Kidney epithelial cell (primary cell): ENCODE measurements at regions not wholly inside any gene's neighbourhood (a gene's known extent, or its start where the extent isn't known, plus 50 kb on each side); places are given as distances from the start of the nearest gene placed in this dataset.

ENCODE experiments used
- DNase-seq: peaks from one replicate; pipeline ENCODE4 v3.0.0-alpha.2; 2010; ENCODE audit warnings: low read depth
- H3K27me3 ChIP-seq: 2 replicates; pipeline ENCODE4 v1.6.0; 2011; ENCODE audit warnings: low read length; ENCODE audit not compliant: control insufficient read depth, insufficient read depth
- H3K36me3 ChIP-seq: 2 replicates; pipeline ENCODE4 v1.5.1; 2011; ENCODE audit warnings: low read length; ENCODE audit not compliant: control insufficient read depth, insufficient read depth
- H3K4me3 ChIP-seq: 2 replicates; pipeline ENCODE4 v1.5.1; 2011; ENCODE audit warnings: low read depth, mild to moderate bottlenecking, control low read depth, low read length
- TF ChIP-seq, protein P1 (sequence below): IDR thresholded peaks from 2 replicates; pipeline ENCODE4 v1.5.1; 2011; ENCODE audit warnings: mild to moderate bottlenecking, moderate library complexity, low read length, control low read depth, inconsistent platforms; ENCODE audit not compliant: insufficient read depth, poor library complexity, severe bottlenecking

DNA sequence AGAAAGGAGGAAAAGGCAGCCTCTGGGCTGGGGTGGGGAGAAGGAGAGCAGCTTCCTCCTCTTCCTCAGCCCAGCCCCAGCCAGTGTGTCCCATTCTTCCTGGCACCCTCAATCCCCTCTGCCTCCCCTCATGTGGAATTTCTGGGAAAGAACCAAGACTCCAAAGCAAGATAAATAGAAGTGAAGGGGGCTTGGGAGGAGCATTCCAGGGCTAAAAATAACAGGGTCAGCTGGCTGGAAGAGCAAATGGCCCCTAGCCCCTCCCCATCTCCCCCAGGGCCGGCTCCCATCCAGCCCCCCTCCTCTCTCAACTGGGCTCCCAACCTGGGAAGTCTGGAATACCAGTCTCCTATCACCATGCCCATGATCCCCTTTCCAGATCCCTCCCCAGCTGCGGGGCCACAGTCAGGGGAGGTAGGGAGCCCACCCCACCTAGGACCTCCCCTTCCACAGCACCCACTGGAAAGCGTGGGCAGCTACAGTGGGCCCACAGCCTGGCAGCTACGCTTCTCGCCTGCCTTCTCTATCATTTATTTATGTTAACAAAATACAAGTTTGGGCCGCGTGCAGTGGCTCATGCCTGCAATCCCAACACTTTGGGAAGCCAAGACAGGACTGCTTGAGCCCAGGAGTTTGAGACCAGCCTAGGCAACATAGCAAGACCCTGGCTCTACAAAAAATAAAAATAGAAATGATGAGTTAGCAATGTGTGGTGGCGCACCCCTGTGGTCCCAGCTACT is 88.3 kb downstream of the IRF2BPL start:
- Histone ChIP-seq H3K36me3 (no peaks in the 10 kb centered on the region), H3K4me3 (no peak overlapping the region), H3K27me3 (no peaks in the 10 kb centered on the region)
- TF ChIP-seq, protein P1, sequence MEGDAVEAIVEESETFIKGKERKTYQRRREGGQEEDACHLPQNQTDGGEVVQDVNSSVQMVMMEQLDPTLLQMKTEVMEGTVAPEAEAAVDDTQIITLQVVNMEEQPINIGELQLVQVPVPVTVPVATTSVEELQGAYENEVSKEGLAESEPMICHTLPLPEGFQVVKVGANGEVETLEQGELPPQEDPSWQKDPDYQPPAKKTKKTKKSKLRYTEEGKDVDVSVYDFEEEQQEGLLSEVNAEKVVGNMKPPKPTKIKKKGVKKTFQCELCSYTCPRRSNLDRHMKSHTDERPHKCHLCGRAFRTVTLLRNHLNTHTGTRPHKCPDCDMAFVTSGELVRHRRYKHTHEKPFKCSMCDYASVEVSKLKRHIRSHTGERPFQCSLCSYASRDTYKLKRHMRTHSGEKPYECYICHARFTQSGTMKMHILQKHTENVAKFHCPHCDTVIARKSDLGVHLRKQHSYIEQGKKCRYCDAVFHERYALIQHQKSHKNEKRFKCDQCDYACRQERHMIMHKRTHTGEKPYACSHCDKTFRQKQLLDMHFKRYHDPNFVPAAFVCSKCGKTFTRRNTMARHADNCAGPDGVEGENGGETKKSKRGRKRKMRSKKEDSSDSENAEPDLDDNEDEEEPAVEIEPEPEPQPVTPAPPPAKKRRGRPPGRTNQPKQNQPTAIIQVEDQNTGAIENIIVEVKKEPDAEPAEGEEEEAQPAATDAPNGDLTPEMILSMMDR, result no peak
- no peak for DNase-seq

DNA sequence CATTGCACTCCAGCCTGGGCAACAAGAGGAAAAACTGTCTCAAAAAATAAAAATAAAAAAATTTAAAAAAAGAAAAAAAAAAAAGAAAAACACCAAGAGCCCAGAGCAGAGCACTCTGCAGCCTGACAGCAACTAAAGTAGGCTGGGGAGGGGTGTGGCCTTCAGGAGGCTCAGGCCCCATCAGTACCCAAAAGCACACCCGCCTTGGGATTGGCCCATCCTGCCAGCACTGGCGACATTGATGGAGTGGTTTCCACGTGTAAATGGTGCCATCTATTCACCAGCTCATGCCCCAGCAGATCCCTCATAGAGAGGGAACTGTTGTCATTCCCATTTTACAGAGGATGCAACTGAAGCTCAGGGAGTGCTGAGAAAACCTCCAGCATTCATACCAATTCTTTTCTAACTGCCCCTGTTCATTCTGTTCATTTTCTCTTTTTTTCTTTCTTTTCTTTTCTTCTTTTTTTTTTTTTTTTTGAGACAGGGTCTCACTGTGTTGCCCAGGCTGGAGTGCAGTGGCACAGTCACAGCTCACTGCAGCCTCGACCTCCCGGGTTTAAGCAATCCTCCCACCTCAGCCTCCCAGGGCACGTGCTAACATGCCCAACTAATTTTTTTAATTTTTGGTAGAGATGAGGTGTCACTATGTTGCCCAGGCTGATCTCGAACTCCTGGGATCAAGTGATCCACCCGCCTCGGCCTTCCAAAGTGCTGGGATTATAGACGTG is 89.3 kb downstream of the IRF2BPL start:
- no peaks in the 10 kb centered on the region for H3K27me3 ChIP-seq
- TF ChIP-seq, protein P1, result no peak
- no peak overlapping the region for H3K4me3 ChIP-seq
- no peaks in the 10 kb centered on the region for H3K36me3 ChIP-seq
- DNase-seq, result no peak

DNA sequence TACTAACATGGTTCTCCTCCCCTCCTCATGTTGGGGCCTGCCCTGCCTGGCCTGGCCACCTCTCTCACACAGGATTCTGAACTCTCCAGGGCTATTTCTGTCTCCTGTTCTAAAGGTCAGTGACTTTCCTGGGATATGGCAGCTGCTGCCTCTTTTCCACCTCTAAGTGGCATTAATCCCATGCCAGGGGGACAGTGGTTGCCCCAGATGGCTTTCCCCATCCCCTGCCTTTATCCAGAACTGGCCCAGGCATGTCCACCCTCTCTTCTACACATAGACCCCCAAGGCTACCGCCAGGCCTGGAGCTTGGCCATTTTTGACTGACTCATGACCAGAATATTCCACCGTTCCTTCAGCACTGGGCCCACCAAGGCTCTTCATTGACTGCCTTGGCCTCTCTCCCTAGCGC is 90.4 kb downstream of the IRF2BPL start:
- H3K4me3 ChIP-seq, result no peak overlapping the region
- H3K36me3 ChIP-seq, result no peaks in the 10 kb centered on the region
- TF ChIP-seq, protein P1, result no peak
- H3K27me3 ChIP-seq, result peaks cover 1% of the 10 kb centered on the region
- DNase-seq, result no peak

DNA sequence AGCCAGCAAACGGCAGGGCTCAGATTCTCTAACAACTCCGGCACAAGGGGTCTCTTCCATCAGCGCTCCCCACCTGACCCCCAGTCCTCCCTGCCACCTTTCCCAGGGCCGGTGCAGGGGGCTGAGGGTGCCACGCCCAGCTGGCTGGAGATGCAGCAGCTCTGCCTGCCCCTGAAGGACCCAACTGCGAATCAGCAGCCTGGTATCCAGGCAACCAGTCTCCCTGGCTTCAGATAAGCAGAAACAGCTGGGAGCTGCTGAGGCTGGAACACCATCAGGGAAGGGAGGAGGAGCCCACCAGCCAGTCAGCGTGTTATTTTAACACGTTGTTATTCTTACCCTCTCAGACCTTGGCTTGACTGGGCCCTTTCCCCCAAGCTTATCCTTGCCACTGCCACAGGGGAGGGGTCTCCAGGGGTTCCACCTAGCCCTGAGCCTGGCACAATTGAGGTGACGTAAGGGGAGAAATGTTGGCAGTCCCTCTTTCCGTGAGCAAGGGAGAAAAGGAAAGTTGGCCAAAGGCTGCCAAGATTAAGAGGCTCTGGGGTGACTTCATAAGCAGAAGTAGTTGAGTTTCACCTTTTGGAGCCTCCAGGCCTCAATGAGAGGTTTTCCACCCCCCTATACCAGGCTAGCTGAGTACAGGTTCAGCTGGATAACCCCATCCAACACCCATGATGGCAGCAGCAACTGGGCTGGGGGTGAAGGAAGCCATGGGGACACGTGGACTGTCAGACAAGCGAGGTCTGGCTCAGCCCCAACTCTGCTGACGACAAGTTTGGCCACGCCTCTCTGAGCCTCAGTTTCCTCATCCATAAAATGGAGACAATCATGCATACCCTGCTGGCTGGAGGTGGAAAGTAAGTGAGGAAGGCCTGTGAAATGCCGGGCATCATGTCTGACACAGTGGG is 91.1 kb downstream of the IRF2BPL start:
- Histone ChIP-seq H3K27me3 (peaks cover 5% of the 10 kb centered on the region), H3K36me3 (no peaks in the 10 kb centered on the region), H3K4me3 (no peak overlapping the region)
- TF ChIP-seq, protein P1, result no peak
- DNase-seq, result no peak

DNA sequence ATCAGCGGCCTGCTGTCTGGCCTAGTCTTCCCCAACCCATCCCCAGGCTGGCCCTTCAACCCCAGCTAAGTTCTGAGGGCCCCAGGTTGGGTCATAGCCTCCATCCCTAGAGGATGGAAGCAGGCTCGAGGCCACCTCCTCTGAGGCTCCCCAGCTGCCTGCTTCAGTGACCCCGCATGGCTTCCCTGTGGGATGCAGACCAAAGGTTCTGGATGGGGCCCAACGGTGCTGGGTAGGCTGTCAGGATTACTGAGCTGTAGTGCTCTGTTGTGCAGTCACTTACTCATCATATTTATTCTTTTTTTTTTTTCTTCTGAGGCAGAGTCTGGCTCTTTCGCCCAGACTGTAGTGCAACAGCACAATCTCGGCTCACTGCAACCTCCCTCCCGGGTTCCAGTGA is 92.0 kb downstream of the IRF2BPL start:
- no peak overlapping the region for H3K4me3 ChIP-seq
- DNase-seq, result no peak
- TF ChIP-seq, protein P1, result no peak
- H3K36me3 ChIP-seq, result no peaks in the 10 kb centered on the region
- H3K27me3 ChIP-seq, result peaks cover 5% of the 10 kb centered on the region
